GM21737 (cell line): ENCODE measurements at regions not wholly inside any gene's neighbourhood (a gene's known extent, or its start where the extent isn't known, plus 50 kb on each side); places are given as distances from the start of the nearest gene placed in this dataset.

Experiments
- ATAC-seq: cut with Tn5 transposase; IDR thresholded peaks from one replicate; pipeline ENCODE4 v1.9.1; 2021; ENCODE audit warnings: mild to moderate bottlenecking, moderate library complexity; ENCODE audit not compliant: unreplicated experiment

DNA sequence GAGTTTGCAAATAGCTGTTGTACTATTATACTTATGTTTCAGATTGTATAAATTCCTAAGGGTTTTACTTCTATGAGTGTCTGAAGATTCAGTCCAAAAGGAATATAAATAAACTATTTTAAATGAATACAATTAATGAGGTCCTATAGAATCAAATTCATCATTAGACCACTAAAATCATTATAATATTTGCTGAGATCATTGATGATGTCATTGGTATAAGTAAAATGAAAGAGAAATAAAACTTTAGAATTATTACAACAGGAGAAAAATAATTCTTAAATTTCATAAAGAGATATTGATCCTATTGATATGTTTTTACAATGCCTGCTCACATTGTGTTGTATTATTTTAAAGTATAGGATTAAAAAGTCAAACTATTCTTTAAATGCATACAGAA, 544.0 kb upstream of the ZWINT start:
- no peak for ATAC-seq

DNA sequence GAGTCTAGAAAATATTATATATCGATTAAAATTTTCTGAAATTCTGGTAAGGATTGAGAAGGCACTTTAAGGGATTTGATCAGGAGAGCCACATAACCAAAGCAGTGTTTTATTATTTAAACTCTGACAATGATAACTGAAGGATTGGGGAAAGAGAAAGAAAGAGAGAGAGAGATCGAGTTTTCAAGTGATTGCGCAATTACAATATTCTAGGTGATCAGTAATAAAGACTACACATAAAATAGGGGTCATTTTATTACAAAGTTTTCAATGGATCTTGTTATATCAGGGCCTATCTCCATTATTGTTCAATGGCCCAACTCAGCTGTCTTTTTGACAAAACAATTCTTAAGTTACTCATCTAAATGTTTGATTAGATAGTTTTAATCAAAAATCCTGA, 541.5 kb upstream of the ZWINT start:
- ATAC-seq = no peak

DNA sequence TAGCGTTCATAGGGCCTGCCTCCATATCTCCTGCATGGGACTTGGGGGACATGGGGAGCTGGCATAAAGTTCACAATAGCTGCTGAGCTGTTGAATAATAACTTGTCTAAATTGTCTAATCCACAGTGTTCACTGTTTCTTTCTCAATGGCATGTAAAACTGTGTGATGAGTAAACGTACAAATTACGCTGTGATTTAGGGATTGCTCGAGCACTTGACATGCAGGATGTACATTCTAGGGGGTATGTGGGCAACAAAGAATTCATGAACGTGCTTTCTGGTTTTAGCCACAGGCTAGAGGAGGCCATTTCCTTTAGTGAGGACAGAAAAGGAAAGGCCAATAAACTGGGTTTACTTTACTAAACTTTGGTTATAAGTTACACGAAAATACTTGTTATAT, 534.2 kb upstream of the ZWINT start:
- no peak for ATAC-seq

DNA sequence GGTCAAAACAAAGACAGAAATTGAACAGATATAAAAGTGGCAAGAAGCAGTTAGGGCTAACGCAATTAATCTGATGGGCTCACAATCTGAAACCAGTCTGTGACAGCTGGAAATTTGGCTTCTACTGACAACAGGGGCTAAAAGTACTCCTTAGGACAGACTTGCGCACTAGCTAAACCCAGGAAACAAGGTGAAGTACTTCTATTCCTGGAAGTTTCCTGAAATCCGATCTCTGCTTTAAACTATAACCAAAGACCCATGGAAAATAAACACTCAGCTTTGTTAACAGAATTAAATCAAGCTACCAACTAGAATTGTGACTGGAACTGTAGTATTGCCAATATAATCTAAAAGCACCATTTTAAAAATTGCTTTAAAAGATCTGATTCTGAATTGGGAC, 520.2 kb upstream of the ZWINT start:
- no peak for ATAC-seq

DNA sequence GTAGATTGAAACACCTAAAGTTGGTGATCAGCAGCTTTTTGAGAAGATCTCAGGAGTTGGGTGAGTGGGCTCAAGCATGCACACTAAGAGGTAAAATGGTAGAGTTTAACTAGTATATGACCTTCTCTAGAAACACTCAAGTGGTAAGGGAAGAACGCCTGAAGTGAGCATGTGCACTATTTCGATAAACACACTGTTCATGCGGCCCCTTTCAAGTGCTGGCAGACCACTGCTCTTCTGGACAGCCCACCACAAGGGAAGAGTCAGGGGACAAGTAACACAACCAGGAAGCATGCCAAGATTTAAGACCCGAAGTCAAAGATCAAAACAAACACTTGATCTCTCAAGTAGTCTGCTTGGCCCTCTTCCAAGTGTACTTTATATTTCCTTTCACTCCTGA, 519.5 kb upstream of the ZWINT start:
- no peak for ATAC-seq

DNA sequence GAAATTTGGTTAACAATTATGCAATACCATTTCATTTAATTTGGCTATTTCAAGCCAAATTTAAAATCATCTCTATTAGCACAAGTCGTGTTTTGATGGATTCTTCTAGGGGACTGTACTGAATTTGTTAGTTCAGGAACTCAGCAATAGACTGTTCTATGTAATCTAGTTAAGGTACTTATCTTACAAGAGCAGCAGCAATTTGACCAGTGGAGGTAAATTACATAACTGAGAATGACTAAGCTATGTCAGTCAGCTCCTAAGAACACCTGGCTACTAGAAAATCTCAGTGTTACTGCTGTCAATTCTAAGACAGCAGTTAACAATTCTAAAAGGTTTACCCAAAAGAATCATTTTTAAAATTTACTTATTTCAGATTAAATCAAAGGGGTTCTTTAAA, 513.9 kb upstream of the ZWINT start:
- no peak for ATAC-seq

DNA sequence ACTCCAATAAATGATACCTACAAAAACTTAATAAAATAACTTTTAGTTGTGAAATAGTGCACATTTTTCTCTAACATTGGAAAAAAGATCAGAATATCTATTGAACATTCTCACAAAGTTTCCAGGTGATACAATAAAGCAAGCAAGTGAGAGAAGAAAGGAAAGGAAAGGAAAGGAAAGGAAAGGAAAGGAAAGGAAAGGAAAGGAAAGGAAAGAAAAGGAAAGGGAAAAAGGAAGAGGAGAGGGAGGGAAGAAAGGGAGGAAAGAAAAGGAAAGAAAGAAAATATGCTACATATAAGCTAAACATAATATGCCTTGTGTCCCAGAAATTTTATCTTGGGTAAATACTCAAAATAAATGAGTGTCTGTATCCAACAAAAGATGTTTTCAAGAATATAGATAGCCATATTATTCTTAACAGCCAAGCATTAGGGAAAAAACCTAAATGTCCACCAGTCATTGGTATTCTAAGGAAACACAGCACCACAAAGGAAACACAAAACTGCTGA, 510.2 kb upstream of the ZWINT start:
- no peak for ATAC-seq

DNA sequence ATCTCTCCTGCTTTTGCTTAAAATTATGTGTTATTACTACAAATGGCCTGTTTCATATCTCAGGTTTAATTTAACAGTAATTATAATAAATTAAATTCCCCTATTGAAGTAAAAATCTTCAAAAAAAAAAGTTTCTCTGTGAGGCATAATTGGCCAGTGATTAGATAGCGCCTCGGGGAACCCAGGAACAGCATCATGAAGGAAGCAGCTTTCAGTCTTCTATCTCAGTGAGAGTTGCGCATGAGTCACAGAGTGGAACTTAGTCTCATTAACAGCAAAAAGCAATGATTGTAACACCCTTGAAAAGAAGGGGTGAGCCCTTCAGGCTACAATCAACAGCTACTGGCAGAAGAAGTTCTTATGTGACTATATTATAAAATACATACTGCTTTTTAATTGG, 506.2 kb upstream of the ZWINT start:
- ATAC-seq = no peak

DNA sequence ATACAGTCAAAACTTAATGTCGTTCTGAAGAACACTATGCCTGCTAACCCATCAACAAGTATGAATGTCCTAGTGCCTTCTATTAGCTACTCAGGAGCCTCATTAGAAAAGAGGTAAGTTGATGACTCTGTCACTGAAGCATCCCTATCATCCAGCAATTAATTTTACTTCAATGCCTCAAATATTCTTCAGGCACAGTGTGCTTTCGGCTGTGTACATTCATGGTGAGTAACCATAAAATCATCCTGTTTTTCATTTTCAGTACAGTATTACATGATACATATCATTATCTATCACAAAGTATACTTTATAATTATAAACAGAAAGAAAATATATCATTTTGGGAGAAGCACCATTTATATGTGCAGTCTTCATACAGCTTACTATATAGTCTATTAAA, 495.5 kb upstream of the ZWINT start:
- no peak for ATAC-seq

DNA sequence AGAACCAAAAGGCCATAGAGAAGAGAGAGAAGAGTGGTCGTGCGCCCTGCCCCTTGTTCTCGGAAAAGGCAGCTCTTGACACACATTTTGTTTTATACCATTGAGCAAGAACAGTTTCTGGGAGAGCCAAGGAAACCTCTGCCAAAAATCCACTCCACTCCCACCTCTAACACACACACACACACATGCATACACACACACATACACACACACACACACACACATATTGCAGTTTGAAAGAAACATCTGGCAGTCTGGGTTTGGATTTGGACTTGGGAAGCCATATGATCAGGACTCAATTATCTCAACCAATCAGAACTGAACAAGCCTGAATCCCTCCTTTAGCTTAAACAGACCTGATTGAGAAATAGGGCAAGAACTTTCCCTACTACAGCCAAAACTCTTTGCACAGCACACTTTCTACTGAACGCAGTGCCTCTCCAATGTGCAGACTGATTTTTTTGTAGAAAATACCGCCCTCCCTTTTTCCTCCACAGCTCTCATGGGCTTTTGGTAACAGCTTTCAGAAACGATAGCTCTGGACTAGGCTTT, 484.0 kb upstream of the ZWINT start:
- no peak for ATAC-seq

DNA sequence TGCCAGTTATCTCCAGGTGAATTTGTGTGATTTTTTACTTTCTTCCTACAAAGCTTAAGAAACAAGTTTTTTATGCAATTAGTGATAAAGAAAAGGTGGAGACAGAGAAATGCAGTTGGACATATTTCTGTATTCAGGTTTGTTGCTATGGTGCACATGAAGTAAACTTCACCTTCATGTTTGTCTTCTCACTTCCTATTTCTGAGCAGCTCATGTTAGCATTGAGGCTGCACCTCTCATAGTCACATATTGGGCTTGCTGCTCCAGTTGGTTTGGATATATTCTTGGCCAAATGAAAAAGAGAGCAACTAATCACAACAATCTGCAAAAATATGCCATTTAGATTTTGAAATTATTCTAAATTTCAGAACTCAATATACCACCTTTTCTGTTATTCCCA, 475.6 kb upstream of the ZWINT start:
- ATAC-seq = no peak

DNA sequence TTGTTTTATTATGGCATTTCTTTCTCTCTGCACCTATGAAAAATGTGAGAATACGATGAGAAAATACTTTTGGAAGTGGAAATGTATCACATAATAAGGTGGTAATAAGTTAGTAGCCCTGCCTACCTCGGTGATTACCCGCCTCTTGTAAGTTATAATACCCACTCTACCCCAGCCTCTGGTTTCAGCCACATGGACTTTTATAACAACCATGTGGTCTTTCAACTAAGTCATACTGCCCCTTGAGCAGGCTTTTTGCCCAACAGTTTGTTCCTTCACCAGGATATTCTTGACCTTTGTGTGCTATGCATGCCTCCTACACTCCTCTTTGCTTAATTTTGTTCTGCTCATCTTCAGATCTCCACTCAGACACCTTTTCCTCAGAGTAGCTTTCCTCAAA, 470.6 kb upstream of the ZWINT start:
- no peak for ATAC-seq

DNA sequence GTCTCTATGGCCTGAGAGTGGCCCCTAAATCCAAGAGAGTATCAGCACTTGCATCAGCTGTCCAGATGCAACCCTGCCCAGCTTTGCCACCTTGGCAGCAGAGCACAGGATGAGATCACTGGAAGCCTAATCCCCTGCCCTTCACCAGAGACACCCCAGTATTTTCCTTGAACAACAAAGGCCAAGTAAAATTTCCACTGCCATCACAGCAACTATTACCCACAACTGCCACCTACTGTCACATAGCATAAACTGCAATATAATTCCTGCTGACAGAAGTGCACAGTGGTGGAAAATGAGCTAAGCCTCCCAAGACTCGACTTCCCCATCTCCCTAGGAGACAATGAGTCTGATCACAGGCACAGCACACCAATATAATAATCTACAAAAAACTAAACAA, 462.8 kb upstream of the ZWINT start:
- peak; percentile 67 for ATAC-seq

DNA sequence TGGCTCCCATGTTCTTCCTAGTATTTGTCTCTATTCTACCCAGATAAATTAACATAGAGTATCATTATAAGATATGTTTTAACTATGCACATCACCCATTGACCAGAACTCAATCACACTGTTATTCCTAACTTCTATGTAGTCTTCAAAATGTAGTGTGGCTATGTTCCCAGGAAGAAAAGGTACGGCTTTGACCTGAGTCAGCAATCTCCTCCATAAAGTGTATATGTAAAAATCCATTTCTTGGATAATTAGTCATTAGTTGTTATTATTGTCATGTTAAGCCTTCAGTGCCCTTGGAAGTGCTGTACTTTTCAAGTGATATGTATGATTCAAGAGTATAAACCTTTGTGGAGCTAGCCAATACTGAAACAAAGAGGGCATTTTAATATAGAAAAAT, 444.0 kb upstream of the ZWINT start:
- ATAC-seq = no peak

DNA sequence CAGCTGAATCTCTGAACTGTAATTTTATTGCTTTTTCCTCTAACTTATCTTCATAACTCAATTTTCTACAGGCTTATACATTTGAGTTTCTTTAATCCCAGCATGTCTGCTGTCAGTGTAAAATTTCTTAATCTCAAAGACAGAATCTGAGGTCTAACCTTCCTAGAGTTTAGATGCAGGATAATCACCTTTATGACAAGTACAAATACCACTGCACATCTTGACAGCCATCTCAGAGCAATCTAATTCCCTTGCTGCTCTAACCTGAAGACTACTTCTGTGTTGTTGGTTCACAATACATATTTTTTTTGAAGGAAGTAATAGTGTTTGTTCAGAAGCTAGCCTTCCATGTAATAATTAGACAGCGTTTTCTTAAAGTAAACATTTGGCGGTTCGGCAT, 424.2 kb upstream of the ZWINT start:
- no peak for ATAC-seq

DNA sequence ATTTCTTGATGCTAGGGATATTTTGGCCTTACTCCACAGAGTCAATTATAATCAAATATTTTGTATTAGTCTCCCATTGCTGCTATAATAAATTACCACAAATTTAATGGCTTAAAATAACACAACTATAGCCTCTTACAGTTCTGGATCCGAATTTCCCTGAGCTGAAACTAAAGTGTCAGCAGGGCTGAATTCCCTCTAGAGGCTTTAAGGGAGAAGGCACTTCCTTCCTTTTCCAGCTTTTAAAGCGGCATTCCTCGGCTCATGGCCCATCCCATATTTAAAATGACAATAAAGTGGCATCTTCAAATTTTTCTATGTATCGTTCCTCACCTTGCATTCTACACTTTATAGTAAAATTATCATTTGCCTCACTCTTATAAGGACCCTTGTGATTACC, 421.4 kb upstream of the ZWINT start:
- ATAC-seq = no peak

DNA sequence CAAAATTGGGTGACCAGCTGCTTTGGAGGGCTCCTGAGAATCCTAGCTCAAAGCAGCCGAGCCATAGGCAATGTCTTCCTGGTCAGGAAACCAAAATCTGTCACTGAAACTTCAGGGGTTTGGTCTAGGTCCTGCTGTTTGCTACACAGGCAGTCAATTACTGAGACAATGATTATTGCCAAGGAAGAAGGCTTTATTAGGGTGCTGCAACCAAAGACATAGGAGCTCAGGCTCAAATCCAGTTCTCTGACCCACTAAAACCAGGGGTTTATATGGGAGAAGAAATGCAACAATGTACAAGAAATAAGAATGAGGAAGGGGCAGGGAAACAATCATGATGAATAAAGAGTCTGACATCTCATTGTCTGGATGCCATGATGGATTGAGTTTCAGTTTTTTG, 410.3 kb upstream of the ZWINT start:
- ATAC-seq = no peak

DNA sequence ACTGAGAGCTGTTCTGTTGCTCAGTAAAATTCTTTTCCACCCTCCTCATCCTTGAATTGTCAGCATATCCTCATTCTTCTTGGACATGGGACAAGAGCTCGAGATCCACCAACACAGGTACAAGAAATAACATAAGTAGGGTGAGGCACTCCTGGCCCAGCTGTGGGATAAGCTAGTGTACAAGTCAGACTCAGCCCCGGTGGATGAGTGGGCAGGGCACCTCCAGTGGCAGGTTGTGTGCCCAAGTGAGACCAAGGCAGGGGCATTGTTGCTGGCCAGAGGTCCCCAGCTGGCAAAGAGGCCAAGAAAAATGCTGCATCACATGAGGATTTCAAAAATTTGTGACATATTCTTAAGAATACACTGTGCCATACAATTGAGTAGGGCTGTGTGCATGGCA, 402.0 kb upstream of the ZWINT start:
- ATAC-seq = no peak

DNA sequence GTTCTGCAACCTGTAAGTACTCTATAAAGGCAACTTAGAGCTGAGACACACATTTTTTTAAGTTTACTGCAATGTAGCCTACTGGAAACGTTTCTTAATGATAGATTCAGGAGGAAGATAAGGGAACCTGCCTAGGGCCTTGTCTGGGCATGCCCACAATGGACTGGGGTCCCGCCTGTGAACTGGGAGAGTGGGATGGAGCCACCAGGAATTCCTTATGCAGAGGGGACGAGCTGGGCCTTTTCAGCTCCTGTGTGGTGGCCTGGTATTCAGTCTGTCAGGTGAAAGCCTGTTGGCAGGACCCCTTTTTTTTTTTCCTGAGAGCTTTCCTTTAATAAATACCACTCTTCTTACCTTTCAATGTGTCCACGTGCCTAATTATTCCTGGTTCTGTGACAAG, 384.4 kb upstream of the ZWINT start:
- no peak for ATAC-seq

DNA sequence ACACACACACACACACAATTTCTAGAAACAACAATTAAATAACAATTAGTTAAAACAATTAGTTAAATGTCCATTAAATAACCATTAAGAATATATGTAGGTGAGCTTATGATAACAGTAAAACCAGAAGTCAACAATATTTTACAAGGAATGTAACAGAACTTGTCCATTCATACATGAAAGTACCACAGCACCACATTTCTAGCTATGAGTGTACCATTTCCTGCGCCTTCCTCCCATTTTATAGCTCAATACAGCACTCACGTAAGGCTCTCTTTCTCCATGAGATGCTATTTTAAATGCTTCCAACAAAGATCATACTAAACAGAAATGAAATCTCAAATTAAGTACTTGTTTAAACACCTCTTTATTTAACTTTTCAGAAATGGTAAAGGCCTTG, 367.3 kb upstream of the ZWINT start:
- no peak for ATAC-seq

DNA sequence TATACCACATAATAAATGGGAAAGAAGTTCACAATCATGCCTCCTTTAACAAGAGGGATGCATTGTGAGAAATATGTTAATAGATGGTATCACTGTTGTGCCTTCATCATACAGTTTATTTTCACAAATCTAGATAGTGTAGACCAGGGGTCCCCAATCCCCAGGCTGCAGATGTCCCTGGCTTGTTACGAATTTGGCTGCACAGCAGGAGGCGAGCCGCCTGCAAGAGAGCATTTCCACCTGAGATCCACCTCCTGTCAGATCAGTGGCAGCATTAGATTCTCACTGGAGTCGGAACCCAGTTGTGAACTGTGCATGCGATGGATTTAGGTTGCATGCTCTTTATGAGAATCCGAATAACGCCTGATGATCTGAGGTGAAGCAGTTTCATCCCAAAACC, 361.9 kb upstream of the ZWINT start:
- ATAC-seq = no peak

DNA sequence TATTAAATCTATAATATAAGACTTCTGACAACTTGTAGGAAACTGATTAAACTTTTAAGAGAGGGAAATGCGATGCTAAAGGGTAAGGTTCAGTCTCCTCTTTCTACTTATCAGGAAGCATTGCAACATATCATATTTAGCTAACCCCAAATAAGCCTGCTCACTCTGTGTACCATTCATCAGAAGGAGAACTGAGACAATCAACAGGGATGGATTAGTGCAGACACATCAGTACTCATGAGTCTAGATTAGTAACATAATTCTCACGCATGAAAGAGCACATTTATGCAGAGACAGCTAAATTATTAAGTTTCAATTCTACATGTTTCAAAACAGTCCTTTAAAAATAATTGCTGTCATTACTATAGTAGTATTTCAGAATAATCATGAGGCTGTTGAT, 354.2 kb upstream of the ZWINT start:
- no peak for ATAC-seq

DNA sequence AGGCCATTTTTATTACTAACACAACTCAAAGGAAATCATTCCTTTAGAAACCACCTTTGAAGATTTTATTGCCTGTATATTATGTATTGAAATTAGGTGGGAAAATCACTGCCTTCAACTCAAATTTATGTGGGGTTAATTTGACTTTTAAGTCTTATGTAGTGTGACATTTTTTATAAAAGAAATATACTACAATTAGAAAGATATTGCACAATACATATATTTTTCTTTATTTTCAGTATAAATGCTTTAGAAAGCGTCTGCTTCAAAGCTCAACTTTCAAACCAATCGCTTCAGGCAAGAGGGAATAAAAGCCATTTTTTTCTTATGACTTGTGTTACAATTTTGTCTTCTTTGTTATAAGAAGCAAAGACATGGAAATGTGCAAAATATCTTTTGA, 337.4 kb upstream of the ZWINT start:
- ATAC-seq = no peak

DNA sequence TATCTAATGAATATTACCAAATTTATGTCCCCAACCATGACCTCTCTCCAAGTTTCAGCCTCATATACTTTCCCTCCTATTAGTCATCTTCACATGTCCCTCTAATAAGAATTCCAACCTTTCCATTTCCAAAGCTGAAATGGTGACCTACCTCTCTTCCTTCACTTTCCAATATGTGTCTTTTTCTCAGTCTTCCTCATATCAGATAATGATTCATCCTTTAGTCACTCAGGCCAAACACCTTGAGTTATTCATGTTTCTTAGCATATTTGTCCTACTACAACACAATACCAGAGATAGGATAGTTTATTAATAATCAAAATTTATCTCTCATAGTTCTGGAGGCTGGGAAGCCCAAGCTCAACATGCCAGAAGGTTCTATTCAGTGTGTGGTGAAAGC, 318.5 kb upstream of the ZWINT start:
- no peak for ATAC-seq
